Osteocyte (in vitro differentiated cells): ENCODE measurements at regions not wholly inside any gene's neighbourhood (a gene's known extent, or its start where the extent isn't known, plus 50 kb on each side); places are given as distances from the start of the nearest gene placed in this dataset.
A peak's percentile ranks its signal among the peaks of the same experiment; 100 is the strongest.
"Not testable (repeated sequence)": the region's sequence is repeated elsewhere in the genome, so short reads cannot be mapped to it uniquely, and the experiment has no call there.

Experiments used
- DNase-seq: peaks from one replicate; pipeline ENCODE4 v3.0.0; 2021; ENCODE audit warnings: mixed read lengths; ENCODE audit not compliant: unreplicated experiment; ENCODE audit errors: extremely low spot score
- H3K27ac Mint-ChIP-seq: one replicate; pipeline ENCODE4 v1.8.0; 2021; ENCODE audit warnings: mild to moderate bottlenecking, mixed read lengths; ENCODE audit not compliant: unreplicated experiment
- H3K27me3 Mint-ChIP-seq: one replicate; pipeline ENCODE4 v1.8.0; 2021; ENCODE audit warnings: mixed read lengths; ENCODE audit not compliant: unreplicated experiment
- H3K36me3 Mint-ChIP-seq: one replicate; pipeline ENCODE4 v1.8.0; 2021; ENCODE audit warnings: mixed read lengths; ENCODE audit not compliant: unreplicated experiment
- H3K4me1 Mint-ChIP-seq: one replicate; pipeline ENCODE4 v1.8.0; 2021; ENCODE audit warnings: mixed read lengths; ENCODE audit not compliant: unreplicated experiment
- H3K4me3 Mint-ChIP-seq: one replicate; pipeline ENCODE4 v1.8.0; 2021; ENCODE audit warnings: mild to moderate bottlenecking, moderate library complexity, mixed read lengths; ENCODE audit not compliant: unreplicated experiment
- H3K9me3 Mint-ChIP-seq: one replicate; pipeline ENCODE4 v1.8.0; 2021; ENCODE audit warnings: mixed read lengths; ENCODE audit not compliant: unreplicated experiment
- CTCF ChIP-seq: fragments of 200-600 bp; sonication (generic); IDR thresholded peaks from 2 replicates; pipeline ENCODE4 v1.5.0; 2021; ENCODE audit warnings: antibody characterized with exemption, mild to moderate bottlenecking, moderate library complexity

- Mint-ChIP-seq H3K4me3 (no peak overlapping the region), H3K27ac (no peak overlapping the region), H3K4me1 (peaks cover 5% of the 10 kb centered on the region), H3K9me3 (no peaks in the 10 kb centered on the region), H3K27me3 (peaks cover 6% of the 10 kb centered on the region), H3K36me3 (no peaks in the 10 kb centered on the region)
- DNase-seq, result no peak
- TF ChIP-seq CTCF, result no peak
Observed at GRCh38 chr5:103679873-103680272, 117.3 kb upstream of the NUDT12 start.

- not testable (repeated sequence) for H3K36me3 Mint-ChIP-seq, H3K9me3 Mint-ChIP-seq, H3K27ac Mint-ChIP-seq, H3K27me3 Mint-ChIP-seq, DNase-seq, H3K4me3 Mint-ChIP-seq
- peaks cover 12% of the 10 kb centered on the region for H3K4me1 Mint-ChIP-seq
Observed at GRCh38 chr5:103676198-103676597, 113.6 kb upstream of the NUDT12 start.

- Mint-ChIP-seq H3K36me3 (no peaks in the 10 kb centered on the region), H3K27ac (peak overlapping the region; percentile 40), H3K4me3 (no peak overlapping the region), H3K4me1 (peaks cover 12% of the 10 kb centered on the region), H3K27me3 (peaks cover 2% of the 10 kb centered on the region), H3K9me3 (no peaks in the 10 kb centered on the region)
- no peak for TF ChIP-seq CTCF
- no peak for DNase-seq
Observed at GRCh38 chr5:103674739-103675138, 112.2 kb upstream of the NUDT12 start.

- Mint-ChIP-seq H3K27ac (peak overlapping the region; percentile 40), H3K27me3 (peaks cover 4% of the 10 kb centered on the region), H3K9me3 (no peaks in the 10 kb centered on the region), H3K4me1 (peaks cover 12% of the 10 kb centered on the region), H3K4me3 (no peak overlapping the region), H3K36me3 (no peaks in the 10 kb centered on the region)
- DNase-seq, result no peak
- no peak for TF ChIP-seq CTCF
Observed at GRCh38 chr5:103674251-103674650, 111.7 kb upstream of the NUDT12 start.

- no peak overlapping the region for H3K4me3 Mint-ChIP-seq
- no peak for DNase-seq
- no peaks in the 10 kb centered on the region for H3K36me3 Mint-ChIP-seq
- TF ChIP-seq CTCF, result no peak
- no peak overlapping the region for H3K27ac Mint-ChIP-seq
- peaks cover 8% of the 10 kb centered on the region for H3K4me1 Mint-ChIP-seq
- peaks cover 5% of the 10 kb centered on the region for H3K27me3 Mint-ChIP-seq
- H3K9me3 Mint-ChIP-seq, result no peaks in the 10 kb centered on the region
Observed at GRCh38 chr5:103669615-103670014, 107.0 kb upstream of the NUDT12 start.

GRCh38 chr5:103668281-103668680 is 105.7 kb upstream of the NUDT12 start:
- Mint-ChIP-seq H3K4me1 (peaks cover 3% of the 10 kb centered on the region), H3K4me3 (no peak overlapping the region), H3K27me3 (peaks cover 5% of the 10 kb centered on the region), H3K27ac (no peak overlapping the region), H3K36me3 (peaks cover 3% of the 10 kb centered on the region), H3K9me3 (peaks cover 8% of the 10 kb centered on the region)
- no peak for DNase-seq
- TF ChIP-seq CTCF, result no peak
